ENCODE measurements at regions not wholly inside any gene's neighbourhood (a gene's known extent, or its start where the extent isn't known, plus 50 kb on each side); places are given as distances from the start of the nearest gene placed in this dataset.
A peak's percentile ranks its signal among the peaks of the same experiment; 100 is the strongest.

GRCh38 chr13:22945321-22946226 lies 235.2 kb upstream of the SGCG start:
- Histone ChIP-seq H4K91ac (replicated peaks; ENCODE audit: insufficient read length, low read length) (no peak overlapping the region), H3K79me1 (ENCODE audit: low read depth, low read length) (no peaks in the 10 kb centered on the region), H3K4me1 (replicated peaks in 1 of 4; ENCODE audit: control insufficient read depth in 3 of 4, insufficient read depth in 4 of 4, low read length in 3 of 4) (no peaks in the 10 kb centered on the region; a peak in 2 of 7 replicates), H4K8ac (ENCODE audit: extremely low read depth, insufficient read depth, low read length) (no peak overlapping the region), H3K9me3 (ENCODE audit: insufficient read depth in 2 of 2, low read depth in 1 of 2, low read length in 1 of 2) (no peaks in the 10 kb centered on the region; a peak in 2 of 4 replicates), H4K20me1 (replicated peaks in 1 of 2; ENCODE audit: control insufficient read depth in 1 of 2, insufficient read depth in 2 of 2, low read length in 2 of 2) (no peaks in the 10 kb centered on the region), H3K56ac (replicated peaks; ENCODE audit: insufficient read length, low read depth, low read length) (no peak overlapping the region), H3K18ac (ENCODE audit: extremely low read depth, low read length) (no peak overlapping the region), H2BK12ac (ENCODE audit: low read depth, low read length) (no peak overlapping the region), H2BK120ac (replicated peaks; ENCODE audit: low read depth, low read length) (no peak overlapping the region), H3K4ac (replicated peaks; ENCODE audit: insufficient read length, low read depth, low read length) (no peak overlapping the region), H3K4me3 (ENCODE audit: extremely low read depth in 1 of 4, insufficient read depth in 2 of 4, low read depth in 3 of 4, low read length in 4 of 4) (no peak overlapping the region), H3K27ac (ENCODE audit: low read depth, low read length) (no peak overlapping the region), H2BK20ac (ENCODE audit: low read length) (no peak overlapping the region), H3K27me3 (replicated peaks in 1 of 4; ENCODE audit: control insufficient read depth in 3 of 4, extremely low read depth in 1 of 4, insufficient read depth in 3 of 4, low read length in 3 of 4) (no peaks in the 10 kb centered on the region), H2BK5ac (ENCODE audit: low read depth, low read length) (no peak overlapping the region), H3K36me3 (ENCODE audit: control insufficient read depth in 2 of 4, insufficient read depth in 4 of 4, low read length in 3 of 4) (no peaks in the 10 kb centered on the region), H3K4me2 (ENCODE audit: insufficient read depth in 1 of 2, low read depth in 2 of 2, low read length in 2 of 2) (no peak overlapping the region), H3K14ac (ENCODE audit: insufficient read length) (no peak overlapping the region), H2AFZ (ENCODE audit: low read length) (no peak overlapping the region), H3K79me2 (ENCODE audit: control insufficient read depth in 1 of 2, insufficient read depth in 2 of 2, low read length in 2 of 2) (no peaks in the 10 kb centered on the region), H4K5ac (ENCODE audit: insufficient read length, low read depth, low read length) (no peak overlapping the region), H2BK15ac (ENCODE audit: low read length) (no peak overlapping the region), H2AK5ac (ENCODE audit: low read depth, low read length) (no peak overlapping the region), H3K23me2 (ENCODE audit: low read depth, low read length) (no peaks in the 10 kb centered on the region), H3K23ac (ENCODE audit: insufficient read length) (no peak overlapping the region), H3K9ac (replicated peaks in 1 of 4; ENCODE audit: extremely low read depth in 1 of 4, low read depth in 3 of 4, low read length in 3 of 4) (no peak overlapping the region)
- 85% methylated on average over 9 of the region's 9 CpGs; no CpG with 5 or more reads in 1 of the 2 experiments for WGBS, 2 experiments (ENCODE audit: extremely low coverage in 1 of 2, insufficient coverage in 1 of 2, insufficient read length in 1 of 2, insufficient replicate concordance in 2 of 2, low coverage in 1 of 2, low lambda C conversion rate in 2 of 2, missing lambda C conversion rate in 1 of 2)
- DNase-seq (ENCODE audit: low read depth in 1 of 2, low spot score in 2 of 2), result peak in 1 of 2 experiments; percentile 10
- CTCF ChIA-PET (ENCODE audit: partially characterized antibody), result no interaction called here
- POLR2A ChIA-PET (ENCODE audit: partially characterized antibody), result interaction anchor here (1.1 kb wide), 1 partner anchor 42 kb away, joined by 3 read pairs; no protein-coding TSS in a partner anchor
- FAIRE-seq, result peak; percentile 50
- TF ChIP-seq RFX5 (IDR thresholded peaks at IDR 0.05; ENCODE audit: borderline replicate concordance, low read depth, low read length) (no peak), SRF (IDR thresholded peaks at IDR 0.05; ENCODE audit: low read depth, low read length) (no peak), RAD21 (IDR thresholded peaks at IDR 0.05 in 1 of 2, conservative IDR thresholded peaks at IDR 0.05 in 1 of 2; ENCODE audit: low read depth in 2 of 2, low read length in 2 of 2) (no peak), ASH2L (IDR thresholded peaks at IDR 0.05; ENCODE audit: low read length) (no peak), TCF12 (IDR thresholded peaks at IDR 0.05; ENCODE audit: low read depth, low read length) (no peak), ZNF274 (IDR thresholded peaks at IDR 0.05; ENCODE audit: borderline replicate concordance, extremely low read depth, low read length) (no peak), SIX5 (IDR thresholded peaks at IDR 0.05; ENCODE audit: low read depth, low read length) (no peak), HDAC6 (IDR thresholded peaks at IDR 0.05; ENCODE audit: low read depth, low read length) (no peak), MAFK (IDR thresholded peaks at IDR 0.05; ENCODE audit: low read depth, low read length) (no peak), SIN3A (conservative IDR thresholded peaks at IDR 0.05 in 1 of 2, IDR thresholded peaks at IDR 0.05 in 1 of 2; ENCODE audit: low read depth in 1 of 2, low read length in 2 of 2) (no peak), RNF2 (IDR thresholded peaks at IDR 0.05; ENCODE audit: borderline replicate concordance, low read depth, low read length, missing control alignments, poor library complexity, severe bottlenecking) (no peak)
